Hematopoietic multipotent progenitor cell (in vitro differentiated cells): ENCODE measurements at regions not wholly inside any gene's neighbourhood (a gene's known extent, or its start where the extent isn't known, plus 50 kb on each side); places are given as distances from the start of the nearest gene placed in this dataset.

Experiments
- DNase-seq, 3 donors: peaks; one replicate each; pipeline ENCODE4 v3.0.0-alpha.2; 2011 to 2015; ENCODE audit warnings: low read depth in 2 of 3, low spot score in 2 of 3

GRCh38 chr1:177793900-177794299 lies 176.0 kb downstream of the SEC16B start:
- no peak for DNase-seq

- no peak for DNase-seq
These were observed 179.3 kb downstream of the SEC16B start for GRCh38 chr1:177790566-177790965.

- DNase-seq, result no peak
These were observed 179.9 kb downstream of the SEC16B start for GRCh38 chr1:177789956-177790355.

GRCh38 chr1:177786176-177786745 lies 183.6 kb downstream of the SEC16B start:
- DNase-seq, result no peak

- DNase-seq, result no peak
These were observed 184.9 kb downstream of the SEC16B start for GRCh38 chr1:177784936-177785335.

GRCh38 chr1:177784409-177784808 lies 185.4 kb downstream of the SEC16B start:
- no peak for DNase-seq

GRCh38 chr1:177783051-177783450 lies 186.8 kb downstream of the SEC16B start:
- DNase-seq, result no peak

- no peak for DNase-seq
These were observed 189.7 kb downstream of the SEC16B start for GRCh38 chr1:177780096-177780700.

GRCh38 chr1:177779166-177779965 lies 190.5 kb downstream of the SEC16B start:
- no peak for DNase-seq

- no peak for DNase-seq
These were observed 193.9 kb downstream of the SEC16B start for GRCh38 chr1:177775924-177776323.

GRCh38 chr1:177772386-177772960 lies 197.4 kb downstream of the SEC16B start:
- DNase-seq, result no peak

GRCh38 chr1:177771688-177772087 lies 198.2 kb downstream of the SEC16B start:
- no peak for DNase-seq

- DNase-seq, result no peak
These were observed 199.8 kb downstream of the SEC16B start for GRCh38 chr1:177770096-177770495.

GRCh38 chr1:177755851-177756560 lies 213.9 kb downstream of the SEC16B start:
- DNase-seq, result no peak

- no peak for DNase-seq
These were observed 215.3 kb downstream of the SEC16B start for GRCh38 chr1:177754603-177755002.

- no peak for DNase-seq
These were observed 216.2 kb downstream of the SEC16B start for GRCh38 chr1:177753655-177754054.

- no peak for DNase-seq
These were observed 221.6 kb downstream of the SEC16B start for GRCh38 chr1:177748080-177748801.

GRCh38 chr1:177746155-177746554 lies 223.7 kb downstream of the SEC16B start:
- DNase-seq, result no peak

GRCh38 chr1:177744906-177745305 lies 225.0 kb downstream of the SEC16B start:
- DNase-seq, result no peak

- DNase-seq, result no peak
These were observed 228.4 kb downstream of the SEC16B start for GRCh38 chr1:177741476-177741875.
